ENCODE measurements at regions not wholly inside any gene's neighbourhood (a gene's known extent, or its start where the extent isn't known, plus 50 kb on each side); places are given as distances from the start of the nearest gene placed in this dataset.

- TF ChIP-seq ZBTB33 (IDR thresholded peaks at IDR 0.05; ENCODE audit: extremely low read depth, insufficient replicate concordance, low read length) (no peak), CTCF (IDR thresholded peaks at IDR 0.05 in 2 of 3, conservative IDR thresholded peaks at IDR 0.05 in 1 of 3; ENCODE audit: borderline replicate concordance in 1 of 3, insufficient read depth in 1 of 3, low read depth in 2 of 3, low read length in 2 of 3) (no peak), POLR2AphosphoS5 (IDR thresholded peaks at IDR 0.05; ENCODE audit: low read depth, low read length) (no peak), REST (IDR thresholded peaks at IDR 0.05; ENCODE audit: low read depth) (no peak), EGR1 (IDR thresholded peaks at IDR 0.05; ENCODE audit: low read depth) (no peak)
Measured at GRCh38 chr2:145020139-145020538, 500.2 kb upstream of the ZEB2 start.
